ENCODE measurements at regions not wholly inside any gene's neighbourhood (a gene's known extent, or its start where the extent isn't known, plus 50 kb on each side); places are given as distances from the start of the nearest gene placed in this dataset.
A peak's percentile ranks its signal among the peaks of the same experiment; 100 is the strongest.

DNA sequence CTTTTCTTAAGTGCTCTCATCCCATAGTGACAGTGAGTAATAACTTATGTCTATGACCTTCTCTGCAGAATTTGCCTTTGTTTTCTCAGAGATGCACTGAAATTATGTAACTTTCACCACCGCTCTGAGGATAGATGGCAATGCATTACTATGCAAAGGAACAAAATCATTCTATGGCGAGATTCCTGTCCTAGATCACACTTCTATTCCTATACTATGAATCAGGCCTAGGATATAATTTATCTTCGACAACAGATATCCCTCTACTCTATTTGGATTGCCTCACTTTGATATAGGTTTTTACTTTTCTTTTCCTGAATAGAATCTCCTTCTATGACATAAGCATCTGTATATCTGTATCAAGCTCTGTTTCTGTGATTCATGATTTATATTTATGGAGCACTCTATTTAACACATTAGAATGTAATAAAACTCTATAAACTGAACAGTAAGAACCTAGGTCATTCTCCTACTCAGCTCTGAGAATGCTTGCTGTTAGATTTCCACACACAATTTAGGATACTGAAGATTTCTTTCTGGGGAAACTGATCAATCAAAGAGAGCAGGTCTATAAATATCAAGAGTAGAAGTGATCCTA is 1082.3 kb upstream of the ADGRL3 start:
- no peak for DNase-seq (ENCODE audit: low spot score)
- H3K27ac ChIP-seq: no peak overlapping the region
- CTCF ChIA-PET: no interaction called here
- TF ChIP-seq, protein P1, sequence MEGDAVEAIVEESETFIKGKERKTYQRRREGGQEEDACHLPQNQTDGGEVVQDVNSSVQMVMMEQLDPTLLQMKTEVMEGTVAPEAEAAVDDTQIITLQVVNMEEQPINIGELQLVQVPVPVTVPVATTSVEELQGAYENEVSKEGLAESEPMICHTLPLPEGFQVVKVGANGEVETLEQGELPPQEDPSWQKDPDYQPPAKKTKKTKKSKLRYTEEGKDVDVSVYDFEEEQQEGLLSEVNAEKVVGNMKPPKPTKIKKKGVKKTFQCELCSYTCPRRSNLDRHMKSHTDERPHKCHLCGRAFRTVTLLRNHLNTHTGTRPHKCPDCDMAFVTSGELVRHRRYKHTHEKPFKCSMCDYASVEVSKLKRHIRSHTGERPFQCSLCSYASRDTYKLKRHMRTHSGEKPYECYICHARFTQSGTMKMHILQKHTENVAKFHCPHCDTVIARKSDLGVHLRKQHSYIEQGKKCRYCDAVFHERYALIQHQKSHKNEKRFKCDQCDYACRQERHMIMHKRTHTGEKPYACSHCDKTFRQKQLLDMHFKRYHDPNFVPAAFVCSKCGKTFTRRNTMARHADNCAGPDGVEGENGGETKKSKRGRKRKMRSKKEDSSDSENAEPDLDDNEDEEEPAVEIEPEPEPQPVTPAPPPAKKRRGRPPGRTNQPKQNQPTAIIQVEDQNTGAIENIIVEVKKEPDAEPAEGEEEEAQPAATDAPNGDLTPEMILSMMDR (conservative IDR thresholded peaks at IDR 0.05; ENCODE audit: low read depth): no peak
- POLR2A ChIA-PET (ENCODE audit: low non-redundant PET): no interaction called here

DNA sequence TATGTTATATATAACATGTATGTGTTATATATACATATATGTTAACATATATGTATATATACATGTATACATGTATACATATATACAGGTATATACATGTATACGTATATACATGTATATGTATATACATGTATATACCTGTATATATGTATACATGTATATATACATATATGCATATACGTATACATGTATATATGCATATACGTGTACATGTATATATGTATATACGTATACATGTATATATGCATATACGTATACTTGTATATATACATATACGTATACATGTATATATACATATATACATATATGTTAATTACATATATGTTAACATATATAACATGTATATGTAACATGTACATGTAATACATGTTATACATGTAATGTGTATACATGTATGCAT is 1077.3 kb upstream of the ADGRL3 start:
- ChIA-PET POLR2A (ENCODE audit: low non-redundant PET) (no interaction called here), CTCF (no interaction called here)
- no peak for DNase-seq (ENCODE audit: low spot score)
- TF ChIP-seq, protein P1 (conservative IDR thresholded peaks at IDR 0.05; ENCODE audit: low read depth): no peak
- no peak overlapping the region for H3K27ac ChIP-seq

- TF ChIP-seq, protein P1 (conservative IDR thresholded peaks at IDR 0.05; ENCODE audit: low read depth): no peak
- H3K27ac ChIP-seq: no peak overlapping the region
- ChIA-PET CTCF (no interaction called here), POLR2A (ENCODE audit: low non-redundant PET) (no interaction called here)
- no peak for DNase-seq (ENCODE audit: low spot score)
These were observed 1071.2 kb upstream of the ADGRL3 start for GRCh38 chr4:60128888-60129287.

GRCh38 chr4:60129740-60130139 is 1070.4 kb upstream of the ADGRL3 start:
- TF ChIP-seq, protein P1 (conservative IDR thresholded peaks at IDR 0.05; ENCODE audit: low read depth): no peak
- ChIA-PET POLR2A (ENCODE audit: low non-redundant PET) (no interaction called here), CTCF (no interaction called here)
- DNase-seq (ENCODE audit: low spot score): peak; percentile 11
- no peak overlapping the region for H3K27ac ChIP-seq

DNA sequence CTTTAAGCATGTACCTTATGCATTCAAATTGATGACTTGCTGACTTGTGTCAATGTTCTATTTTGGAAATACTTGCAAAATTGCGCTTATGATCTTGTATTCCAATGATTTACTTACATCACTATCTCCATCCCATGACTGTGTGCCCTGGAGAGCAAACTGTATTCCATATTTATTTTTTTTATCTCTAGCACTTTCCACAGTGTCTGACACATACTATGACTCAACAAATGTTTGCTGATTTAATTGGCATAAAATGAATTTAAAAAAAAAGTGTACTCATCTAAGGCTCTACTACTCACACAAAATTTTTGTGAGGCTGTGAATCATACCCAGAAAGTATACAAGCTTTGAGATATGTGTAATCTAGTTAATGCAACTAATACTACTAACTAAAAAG is 1066.8 kb upstream of the ADGRL3 start:
- TF ChIP-seq, protein P1 (conservative IDR thresholded peaks at IDR 0.05; ENCODE audit: low read depth): no peak

GRCh38 chr4:60134099-60134498 is 1066.0 kb upstream of the ADGRL3 start:
- H3K27ac ChIP-seq: no peak overlapping the region
- POLR2A ChIA-PET (ENCODE audit: low non-redundant PET): no interaction called here
- TF ChIP-seq, protein P1 (conservative IDR thresholded peaks at IDR 0.05; ENCODE audit: low read depth): no peak
- CTCF ChIA-PET: no interaction called here
- no peak for DNase-seq (ENCODE audit: low spot score)

More for the DNA sequence above, 1066.8 kb upstream of the ADGRL3 start:
- POLR2A ChIA-PET (ENCODE audit: low non-redundant PET): no interaction called here
- CTCF ChIA-PET: no interaction called here
- no peak overlapping the region for H3K27ac ChIP-seq
- peak; percentile 27 for DNase-seq (ENCODE audit: low spot score)

DNA sequence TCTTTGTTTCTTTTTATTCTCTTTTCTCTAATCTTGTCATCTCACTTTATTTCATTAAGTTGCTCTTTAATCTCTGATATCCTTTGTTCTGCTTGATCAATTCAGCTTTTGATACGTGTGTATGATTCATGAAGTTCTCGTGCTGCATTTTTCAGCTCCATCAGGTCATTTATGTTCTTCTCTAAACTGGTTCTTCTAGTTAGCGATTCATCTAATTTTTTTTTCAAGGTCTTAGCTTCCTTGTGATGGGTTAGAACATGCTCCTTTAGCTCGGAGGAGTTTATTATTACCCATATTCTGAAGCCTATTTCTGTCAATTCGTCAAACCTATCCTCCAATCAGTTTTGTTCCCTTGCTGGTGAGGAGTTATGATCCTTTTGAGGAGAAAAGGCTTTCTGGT is 1045.0 kb upstream of the ADGRL3 start:
- ChIA-PET POLR2A (ENCODE audit: low non-redundant PET) (no interaction called here), CTCF (no interaction called here)
- no peak for DNase-seq (ENCODE audit: low spot score)
- TF ChIP-seq, protein P1 (conservative IDR thresholded peaks at IDR 0.05; ENCODE audit: low read depth): no peak
- H3K27ac ChIP-seq: no peak overlapping the region

Data from RWPE1 (cell line).